HG02973 (cell line): ENCODE measurements at regions not wholly inside any gene's neighbourhood (a gene's known extent, or its start where the extent isn't known, plus 50 kb on each side); places are given as distances from the start of the nearest gene placed in this dataset.
"Not testable (repeated sequence)": the region's sequence is repeated elsewhere in the genome, so short reads cannot be mapped to it uniquely, and the experiment has no call there.

Experiments
- ATAC-seq: cut with Tn5 transposase; IDR thresholded peaks from one replicate; pipeline ENCODE4 v1.9.1; 2021; ENCODE audit warnings: moderate library complexity; ENCODE audit not compliant: unreplicated experiment

GRCh38 chr3:75380276-75380771, 283.8 kb upstream of the FRG2C start:
- no peak for ATAC-seq

- not testable (repeated sequence) for ATAC-seq
These were observed 280.1 kb upstream of the FRG2C start for GRCh38 chr3:75384016-75384415.

- not testable (repeated sequence) for ATAC-seq
These were observed 275.5 kb upstream of the FRG2C start for GRCh38 chr3:75388486-75389124.

GRCh38 chr3:75393288-75393694, 270.8 kb upstream of the FRG2C start:
- ATAC-seq: not testable (repeated sequence)

GRCh38 chr3:75394102-75394501, 270.0 kb upstream of the FRG2C start:
- ATAC-seq: not testable (repeated sequence)

- ATAC-seq: not testable (repeated sequence)
These were observed 269.4 kb upstream of the FRG2C start for GRCh38 chr3:75394562-75395360.

- no peak for ATAC-seq
These were observed 268.4 kb upstream of the FRG2C start for GRCh38 chr3:75395580-75396315.

GRCh38 chr3:75396316-75396802, 267.8 kb upstream of the FRG2C start:
- ATAC-seq: no peak

- not testable (repeated sequence) for ATAC-seq
These were observed 266.6 kb upstream of the FRG2C start for GRCh38 chr3:75397486-75397885.

- ATAC-seq: not testable (repeated sequence)
These were observed 241.8 kb upstream of the FRG2C start for GRCh38 chr3:75422101-75422945.

GRCh38 chr3:75425379-75425778, 238.7 kb upstream of the FRG2C start:
- not testable (repeated sequence) for ATAC-seq

GRCh38 chr3:75427486-75427885, 236.6 kb upstream of the FRG2C start:
- not testable (repeated sequence) for ATAC-seq

GRCh38 chr3:75427906-75428305, 236.2 kb upstream of the FRG2C start:
- not testable (repeated sequence) for ATAC-seq

- ATAC-seq: not testable (repeated sequence)
These were observed 234.4 kb upstream of the FRG2C start for GRCh38 chr3:75429561-75430220.

GRCh38 chr3:75430406-75430805, 233.7 kb upstream of the FRG2C start:
- ATAC-seq: not testable (repeated sequence)

- not testable (repeated sequence) for ATAC-seq
These were observed 233.0 kb upstream of the FRG2C start for GRCh38 chr3:75431120-75431519.

GRCh38 chr3:75432466-75432865, 231.7 kb upstream of the FRG2C start:
- not testable (repeated sequence) for ATAC-seq

- not testable (repeated sequence) for ATAC-seq
These were observed 231.2 kb upstream of the FRG2C start for GRCh38 chr3:75432885-75433284.

GRCh38 chr3:75433295-75433694, 230.8 kb upstream of the FRG2C start:
- ATAC-seq: not testable (repeated sequence)
